Activated B cell treated with CpG ODN at 0.5 μM for 24 hours (primary cell): ENCODE measurements at regions not wholly inside any gene's neighbourhood (a gene's known extent, or its start where the extent isn't known, plus 50 kb on each side); places are given as distances from the start of the nearest gene placed in this dataset.

ENCODE experiments used
- ATAC-seq: fragments of 200-7000 bp; cut with Tn5 transposase; one replicate; pipeline ENCODE4 v1.10.0; 2021; ENCODE audit warnings: low read depth, mild to moderate bottlenecking, moderate library complexity
- CTCF ChIA-PET: fragments of 350-600 bp; sonication (Branson Sonifier 250); formaldehyde crosslinking; loops from one replicate; lab custom pipeline; 2021; ENCODE audit warnings: antibody characterized with exemption; lab: Charles Lee
- POLR2A ChIA-PET: fragments of 350-600 bp; sonication (Branson Sonifier 250); formaldehyde crosslinking; loops from one replicate; lab custom pipeline; 2021; ENCODE audit warnings: antibody characterized with exemption; lab: Charles Lee
- DNase-seq: peaks from one replicate; pipeline ENCODE4 v3.0.0; 2022
- H3K27ac Mint-ChIP-seq: one replicate; pipeline ENCODE4 v1.8.0; 2020; ENCODE audit warnings: mixed read lengths
- H3K27me3 Mint-ChIP-seq: one replicate; pipeline ENCODE4 v1.8.0; 2021; ENCODE audit warnings: mixed read lengths
- H3K36me3 Mint-ChIP-seq: one replicate; pipeline ENCODE4 v1.8.0; 2021; ENCODE audit warnings: low read depth, mixed read lengths
- H3K4me1 Mint-ChIP-seq: one replicate; pipeline ENCODE4 v1.8.0; 2021; ENCODE audit warnings: mixed read lengths
- H3K4me3 Mint-ChIP-seq: one replicate; pipeline ENCODE4 v1.8.0; 2020; ENCODE audit warnings: mild to moderate bottlenecking, mixed read lengths
- H3K9me3 Mint-ChIP-seq: one replicate; pipeline ENCODE4 v1.8.0; 2020; ENCODE audit warnings: mixed read lengths
- CTCF ChIP-seq: fragments of 200-600 bp; IDR thresholded peaks from one replicate; pipeline ENCODE4 v1.8.0; 2022; ENCODE audit warnings: antibody characterized with exemption, mild to moderate bottlenecking
- intact Hi-C: fragments of 100-400 bp; cut with micrococcal nuclease; formaldehyde crosslinking; loops from one replicate; pipeline ENCODE4 v1.15.1; 2024

- POLR2A ChIA-PET, result interaction anchor here (0.9 kb wide), 1 partner anchor 57 kb away, joined by 3 read pairs; the partner anchor contains the start of gene RWDD3
- ATAC-seq, result peak; percentile 50
- peak overlapping the region; percentile 33 for H3K27ac Mint-ChIP-seq
These were observed 57.1 kb upstream of the RWDD3 start for GRCh38 chr1:95176861-95177260.

GRCh38 chr1:95179205-95179986 lies 54.6 kb upstream of the RWDD3 start:
- H3K9me3 Mint-ChIP-seq, result peaks cover 4% of the 10 kb centered on the region
- POLR2A ChIA-PET, result no interaction called here
- TF ChIP-seq CTCF, result no peak
- intact Hi-C loops, result no loop called here
- H3K36me3 Mint-ChIP-seq, result no peaks in the 10 kb centered on the region
- H3K27me3 Mint-ChIP-seq, result peaks cover 7% of the 10 kb centered on the region
- H3K4me1 Mint-ChIP-seq, result peaks cover 21% of the 10 kb centered on the region
- DNase-seq (no peak), ATAC-seq (no peak)
- H3K27ac Mint-ChIP-seq, result no peak overlapping the region
- CTCF ChIA-PET, result no interaction called here
- H3K4me3 Mint-ChIP-seq, result no peak overlapping the region

More at GRCh38 chr1:95176861-95177260, 57.1 kb upstream of the RWDD3 start:
- DNase-seq, result no peak
- no peak for TF ChIP-seq CTCF
- H3K4me1 Mint-ChIP-seq, result peaks cover 21% of the 10 kb centered on the region
- H3K36me3 Mint-ChIP-seq, result no peaks in the 10 kb centered on the region
- H3K27me3 Mint-ChIP-seq, result no peaks in the 10 kb centered on the region
- intact Hi-C loops, result no loop called here
- CTCF ChIA-PET, result interaction anchor here (1.1 to 1.5 kb wide), 2 partner anchors 49 to 57 kb away, joined by 3 read pairs; no protein-coding TSS in a partner anchor
- peak overlapping the region; percentile 0 for H3K4me3 Mint-ChIP-seq
- H3K9me3 Mint-ChIP-seq, result peaks cover 4% of the 10 kb centered on the region

- ChIA-PET POLR2A (no interaction called here), CTCF (no interaction called here)
- H3K9me3 Mint-ChIP-seq, result peaks cover under 1% of the 10 kb centered on the region
- H3K27me3 Mint-ChIP-seq, result peaks cover 7% of the 10 kb centered on the region
- peaks cover 20% of the 10 kb centered on the region for H3K4me1 Mint-ChIP-seq
- DNase-seq (no peak), ATAC-seq (no peak)
- intact Hi-C loops, result no loop called here
- no peak overlapping the region for H3K4me3 Mint-ChIP-seq
- H3K36me3 Mint-ChIP-seq, result no peaks in the 10 kb centered on the region
- no peak overlapping the region for H3K27ac Mint-ChIP-seq
- TF ChIP-seq CTCF, result no peak
These were observed 53.6 kb upstream of the RWDD3 start for GRCh38 chr1:95180371-95180770.

GRCh38 chr1:95181096-95181495 lies 52.9 kb upstream of the RWDD3 start:
- intact Hi-C loops, result no loop called here
- no peak overlapping the region for H3K27ac Mint-ChIP-seq
- no peaks in the 10 kb centered on the region for H3K9me3 Mint-ChIP-seq
- peaks cover 17% of the 10 kb centered on the region for H3K4me1 Mint-ChIP-seq
- ChIA-PET CTCF (no interaction called here), POLR2A (no interaction called here)
- no peak for TF ChIP-seq CTCF
- no peaks in the 10 kb centered on the region for H3K36me3 Mint-ChIP-seq
- no peak overlapping the region for H3K4me3 Mint-ChIP-seq
- ATAC-seq (no peak), DNase-seq (no peak)
- peaks cover 7% of the 10 kb centered on the region for H3K27me3 Mint-ChIP-seq

- no peaks in the 10 kb centered on the region for H3K9me3 Mint-ChIP-seq
- no peak for TF ChIP-seq CTCF
- peaks cover 10% of the 10 kb centered on the region for H3K27me3 Mint-ChIP-seq
- H3K4me3 Mint-ChIP-seq, result no peak overlapping the region
- CTCF ChIA-PET, result no interaction called here
- no peaks in the 10 kb centered on the region for H3K36me3 Mint-ChIP-seq
- DNase-seq (no peak), ATAC-seq (no peak)
- peaks cover 2% of the 10 kb centered on the region for H3K4me1 Mint-ChIP-seq
- intact Hi-C loops, result no loop called here
- no peak overlapping the region for H3K27ac Mint-ChIP-seq
- POLR2A ChIA-PET, result no interaction called here
These were observed 50.1 kb upstream of the RWDD3 start for GRCh38 chr1:95183952-95184351.
